Lung (tissue), 11 donors: ENCODE measurements at regions not wholly inside any gene's neighbourhood (a gene's known extent, or its start where the extent isn't known, plus 50 kb on each side); places are given as distances from the start of the nearest gene placed in this dataset.

Experiments used
- ATAC-seq: fragments of 200-7000 bp; cut with Tn5 transposase; one replicate; pipeline ENCODE4 v1.9.1; 2020; ENCODE audit warnings: moderate number of reproducible peaks; ENCODE audit not compliant: insufficient read depth, low FRiP score
- DNase-seq, 3 donors: peaks; one replicate each; pipeline ENCODE4 v3.0.0-alpha.2; 2013 to 2017
- H3K27ac ChIP-seq, 2 donors: one replicate each; pipeline ENCODE4 v1.5.1; 2013; ENCODE audit warnings: mild to moderate bottlenecking in 2 of 2, moderate library complexity in 2 of 2, control low read depth in 1 of 2, inconsistent platforms in 1 of 2, low read depth in 1 of 2, low read length in 1 of 2
- H3K27me3 ChIP-seq, 3 donors: one replicate each; pipeline ENCODE4 v1.5.1; 2013; ENCODE audit warnings: low read length in 2 of 3; ENCODE audit not compliant: control insufficient read depth in 3 of 3, insufficient read depth in 3 of 3
- H3K36me3 ChIP-seq, 4 donors: one replicate each; pipeline ENCODE4 v1.5.1; 2013; ENCODE audit warnings: low read length in 4 of 4, mild to moderate bottlenecking in 1 of 4, moderate library complexity in 1 of 4; ENCODE audit not compliant: control insufficient read depth in 4 of 4, insufficient read depth in 4 of 4
- H3K4me1 ChIP-seq, 5 donors: one replicate each; pipeline ENCODE4 v1.5.1; 2013; ENCODE audit warnings: low read length in 5 of 5, mild to moderate bottlenecking in 2 of 5, moderate library complexity in 1 of 5; ENCODE audit not compliant: control insufficient read depth in 5 of 5, insufficient read depth in 5 of 5
- H3K4me3 ChIP-seq: one replicate; pipeline ENCODE4 v1.5.1; 2013; ENCODE audit warnings: mild to moderate bottlenecking, control low read depth, moderate library complexity
- H3K9ac ChIP-seq, 2 donors: one replicate each; pipeline ENCODE4 v1.5.1; 2013; ENCODE audit warnings: low read length in 2 of 2, control low read depth in 1 of 2; ENCODE audit not compliant: insufficient read depth in 1 of 2
- H3K9me3 ChIP-seq, 4 donors: one replicate each; pipeline ENCODE4 v1.5.1; 2013; ENCODE audit warnings: low read length in 3 of 4, mild to moderate bottlenecking in 1 of 4, moderate library complexity in 1 of 4; ENCODE audit not compliant: control insufficient read depth in 4 of 4, insufficient read depth in 3 of 4
- CTCF ChIP-seq: IDR thresholded peaks from 2 replicates; pipeline ENCODE4 v1.5.1; 2012; ENCODE audit warnings: mild to moderate bottlenecking; ENCODE audit errors: control extremely low read depth, extremely low read depth
- WGBS, 2 donors: extraction: QIAGEN DNeasy Blood & Tissue Kit; methylation state at CpG; one replicate each; pipeline ENCODE4 v1.1.7; 2013; 5-methylcytosine and 5-hydroxymethylcytosine counted together
- donor health status: control.
- donor health status: control.
- donor health status: Bipolar disorder and iron deficiency.
- donor health status: healthy.
- donor health status: DM: yes; HTN: yes; CAD: no.

GRCh38 chr6:141347906-141348492 lies 784.7 kb upstream of the GJE1 start:
- no peak overlapping the region for H3K4me3 ChIP-seq
- DNase-seq (no peak), ATAC-seq (no peak)
- no peak for TF ChIP-seq CTCF
- WGBS, 2 donors = 83 to 92% methylated on average over 3 of the region's 3 CpGs
- H3K9me3 ChIP-seq = no peaks in the 10 kb centered on the region
- no peaks in the 10 kb centered on the region for H3K27me3 ChIP-seq
- no peaks in the 10 kb centered on the region for H3K4me1 ChIP-seq
- H3K27ac ChIP-seq = no peak overlapping the region
- no peak overlapping the region for H3K9ac ChIP-seq
- no peaks in the 10 kb centered on the region for H3K36me3 ChIP-seq

GRCh38 chr6:141347086-141347485 lies 785.6 kb upstream of the GJE1 start:
- TF ChIP-seq CTCF = no peak
- no peak overlapping the region for H3K4me3 ChIP-seq
- no peak overlapping the region for H3K27ac ChIP-seq
- 85 to 89% methylated on average over 1 of the region's 1 CpG for WGBS, 2 donors
- H3K9ac ChIP-seq = no peak overlapping the region
- no peaks in the 10 kb centered on the region for H3K9me3 ChIP-seq
- no peaks in the 10 kb centered on the region for H3K36me3 ChIP-seq
- no peaks in the 10 kb centered on the region for H3K27me3 ChIP-seq
- H3K4me1 ChIP-seq = no peaks in the 10 kb centered on the region
- no peak for DNase-seq
- ATAC-seq = no peak

- Histone ChIP-seq H3K4me1 (no peaks in the 10 kb centered on the region), H3K27me3 (no peaks in the 10 kb centered on the region), H3K27ac (no peak overlapping the region), H3K9me3 (no peaks in the 10 kb centered on the region), H3K9ac (no peak overlapping the region), H3K36me3 (no peaks in the 10 kb centered on the region), H3K4me3 (no peak overlapping the region)
- TF ChIP-seq CTCF = no peak
- DNase-seq (no peak), ATAC-seq (no peak)
- 84 to 96% methylated on average over 1 of the region's 1 CpG for WGBS, 2 donors
Measured at GRCh38 chr6:141346535-141346934, 786.2 kb upstream of the GJE1 start.

- Histone ChIP-seq H3K27me3 (no peaks in the 10 kb centered on the region), H3K4me1 (no peaks in the 10 kb centered on the region), H3K36me3 (no peaks in the 10 kb centered on the region), H3K9ac (no peak overlapping the region), H3K4me3 (no peak overlapping the region), H3K27ac (no peak overlapping the region), H3K9me3 (no peaks in the 10 kb centered on the region)
- WGBS, 2 donors = 71 to 79% methylated on average over 2 of the region's 2 CpGs
- ATAC-seq (no peak), DNase-seq (no peak)
- no peak for TF ChIP-seq CTCF
Measured at GRCh38 chr6:141337191-141337590, 795.5 kb upstream of the GJE1 start.
